ENCODE measurements at regions not wholly inside any gene's neighbourhood (a gene's known extent, or its start where the extent isn't known, plus 50 kb on each side); places are given as distances from the start of the nearest gene placed in this dataset.

DNA sequence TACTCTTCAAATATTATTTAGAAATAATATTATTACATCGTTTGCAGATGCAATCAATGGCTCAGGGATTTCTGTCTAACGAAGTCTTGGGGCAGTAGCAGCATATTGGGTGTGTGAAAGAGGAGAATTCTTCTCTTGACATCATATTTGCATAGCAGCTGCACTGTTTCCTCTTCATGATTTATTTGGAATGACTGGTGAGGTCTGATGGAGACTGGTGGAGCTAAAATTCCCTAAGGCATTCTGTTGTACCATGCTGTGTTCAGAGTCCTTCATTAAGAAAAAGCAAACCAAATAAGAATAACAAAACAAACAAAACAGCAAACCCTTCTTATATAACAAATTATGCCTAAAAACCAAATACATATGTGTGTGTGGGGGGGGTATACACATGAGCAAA, 177.6 kb downstream of the DIRAS2 start:
- DNase-seq = no peak
- TF ChIP-seq, protein P1, sequence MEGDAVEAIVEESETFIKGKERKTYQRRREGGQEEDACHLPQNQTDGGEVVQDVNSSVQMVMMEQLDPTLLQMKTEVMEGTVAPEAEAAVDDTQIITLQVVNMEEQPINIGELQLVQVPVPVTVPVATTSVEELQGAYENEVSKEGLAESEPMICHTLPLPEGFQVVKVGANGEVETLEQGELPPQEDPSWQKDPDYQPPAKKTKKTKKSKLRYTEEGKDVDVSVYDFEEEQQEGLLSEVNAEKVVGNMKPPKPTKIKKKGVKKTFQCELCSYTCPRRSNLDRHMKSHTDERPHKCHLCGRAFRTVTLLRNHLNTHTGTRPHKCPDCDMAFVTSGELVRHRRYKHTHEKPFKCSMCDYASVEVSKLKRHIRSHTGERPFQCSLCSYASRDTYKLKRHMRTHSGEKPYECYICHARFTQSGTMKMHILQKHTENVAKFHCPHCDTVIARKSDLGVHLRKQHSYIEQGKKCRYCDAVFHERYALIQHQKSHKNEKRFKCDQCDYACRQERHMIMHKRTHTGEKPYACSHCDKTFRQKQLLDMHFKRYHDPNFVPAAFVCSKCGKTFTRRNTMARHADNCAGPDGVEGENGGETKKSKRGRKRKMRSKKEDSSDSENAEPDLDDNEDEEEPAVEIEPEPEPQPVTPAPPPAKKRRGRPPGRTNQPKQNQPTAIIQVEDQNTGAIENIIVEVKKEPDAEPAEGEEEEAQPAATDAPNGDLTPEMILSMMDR (IDR thresholded peaks at IDR 0.05) = no peak
- intact Hi-C loops (cut with DNase I) = no loop called here
- no peaks in the 10 kb centered on the region for H3K27me3 ChIP-seq
- no peaks in the 10 kb centered on the region for H3K36me3 ChIP-seq
- H3K27ac ChIP-seq = no peak overlapping the region
- no peak overlapping the region for H3K9ac ChIP-seq (ENCODE audit: low read depth in 2 of 2, low read length in 2 of 2)
- no peaks in the 10 kb centered on the region for H3K4me1 ChIP-seq
- H3K4me3 ChIP-seq = no peak overlapping the region
- no peaks in the 10 kb centered on the region for H3K9me3 ChIP-seq

DNA sequence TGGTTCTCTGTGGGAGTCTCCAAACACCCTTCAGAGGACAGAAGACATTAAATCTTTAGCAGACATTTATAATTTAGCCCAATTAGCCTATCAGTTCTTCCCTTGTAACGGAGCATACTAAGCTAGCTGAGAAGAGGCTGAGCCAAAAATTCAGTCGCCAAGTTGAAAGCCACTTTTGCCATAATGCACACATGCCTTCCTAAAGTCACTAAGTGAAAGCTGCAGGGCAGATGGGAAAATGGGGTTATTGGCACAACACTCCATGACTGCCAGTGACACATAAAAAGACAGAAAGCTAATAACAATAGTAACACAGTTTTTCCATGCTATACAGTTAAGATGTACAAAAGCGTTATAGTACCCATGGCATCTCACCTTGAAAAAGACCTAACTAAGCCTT, 176.2 kb downstream of the DIRAS2 start:
- Histone ChIP-seq H3K4me1 (no peaks in the 10 kb centered on the region), H3K9ac (ENCODE audit: low read depth in 2 of 2, low read length in 2 of 2) (no peak overlapping the region), H3K36me3 (no peaks in the 10 kb centered on the region), H3K4me3 (no peak overlapping the region), H3K27ac (no peak overlapping the region), H3K9me3 (no peaks in the 10 kb centered on the region), H3K27me3 (no peaks in the 10 kb centered on the region)
- intact Hi-C loops (cut with DNase I) = no loop called here
- TF ChIP-seq, protein P1 (IDR thresholded peaks at IDR 0.05) = no peak
- DNase-seq = no peak

DNA sequence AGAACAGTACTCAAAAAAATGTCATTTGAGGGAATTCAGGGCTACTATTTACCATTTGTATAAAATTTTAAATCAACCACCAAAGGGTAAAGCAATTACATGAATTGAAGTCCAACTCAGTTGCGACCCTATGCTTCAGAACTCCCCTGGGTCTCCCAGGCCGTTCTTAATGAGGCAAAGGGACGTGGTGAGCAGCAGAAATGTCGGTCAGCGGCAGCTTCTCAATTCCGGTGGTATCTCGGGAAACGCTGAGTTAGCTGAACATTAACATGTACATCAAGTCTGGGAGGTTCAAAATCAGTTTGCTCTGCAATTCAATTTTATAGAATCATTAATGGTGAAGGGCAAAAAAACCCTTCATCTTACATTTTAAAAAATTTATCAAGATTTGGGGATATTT, 173.2 kb downstream of the DIRAS2 start:
- Histone ChIP-seq H3K9ac (ENCODE audit: low read depth in 2 of 2, low read length in 2 of 2) (no peak overlapping the region), H3K4me3 (no peak overlapping the region), H3K36me3 (no peaks in the 10 kb centered on the region), H3K27ac (no peak overlapping the region), H3K4me1 (no peaks in the 10 kb centered on the region), H3K27me3 (no peaks in the 10 kb centered on the region), H3K9me3 (no peaks in the 10 kb centered on the region)
- TF ChIP-seq, protein P1 (IDR thresholded peaks at IDR 0.05) = no peak
- intact Hi-C loops (cut with DNase I) = no loop called here
- DNase-seq = no peak

DNA sequence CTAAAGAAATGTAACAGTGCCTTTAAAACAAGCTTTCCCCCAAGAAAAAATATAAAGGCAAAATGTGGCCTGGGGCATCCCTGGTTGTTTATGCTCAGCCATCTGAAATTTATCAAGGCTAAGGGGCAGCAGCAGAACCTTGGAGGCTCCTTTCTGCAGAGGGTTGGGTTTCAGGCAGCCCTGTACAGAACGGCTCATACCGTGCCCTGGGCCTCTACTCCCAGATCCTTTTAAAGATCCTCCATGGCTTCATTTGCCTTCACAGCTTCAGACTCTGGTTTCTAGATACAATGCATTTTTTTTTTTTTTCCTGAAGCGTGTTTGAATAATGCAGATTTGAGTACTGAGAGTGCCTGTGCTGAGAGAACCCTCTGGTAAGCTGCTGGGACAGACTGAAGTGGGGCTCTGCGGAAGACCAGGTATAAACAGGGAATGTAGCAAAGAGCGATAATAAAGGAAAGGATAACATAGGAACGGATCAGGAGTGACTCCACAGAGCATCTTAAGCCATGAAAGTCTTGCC, 172.7 kb downstream of the DIRAS2 start:
- intact Hi-C loops (cut with DNase I) = no loop called here

DNA sequence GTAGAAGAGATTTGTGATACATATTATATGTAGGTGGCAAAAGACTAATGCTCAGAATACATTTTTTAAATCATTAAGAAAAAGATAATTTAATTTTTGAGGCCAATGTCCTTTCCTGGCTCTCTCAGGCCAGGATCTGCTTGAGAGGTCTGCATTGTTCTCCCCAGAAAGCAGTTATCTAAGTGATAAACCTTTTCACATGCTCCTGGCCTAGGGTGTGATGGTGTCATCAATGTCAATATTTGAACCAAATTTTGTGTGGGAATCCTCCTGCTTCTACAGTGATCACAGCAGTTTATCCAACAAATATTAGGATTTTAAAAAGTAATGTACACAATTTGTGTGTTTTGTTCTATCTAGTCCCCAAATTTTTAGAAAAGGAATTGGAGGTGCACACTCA, 166.6 kb downstream of the DIRAS2 start:
- Histone ChIP-seq H3K9ac (ENCODE audit: low read depth in 2 of 2, low read length in 2 of 2) (no peak overlapping the region), H3K4me1 (no peaks in the 10 kb centered on the region), H3K27ac (no peak overlapping the region), H3K4me3 (no peak overlapping the region), H3K36me3 (no peaks in the 10 kb centered on the region), H3K9me3 (no peaks in the 10 kb centered on the region), H3K27me3 (no peaks in the 10 kb centered on the region)
- intact Hi-C loops (cut with DNase I) = no loop called here
- DNase-seq = no peak
- TF ChIP-seq, protein P1 (IDR thresholded peaks at IDR 0.05) = no peak

More for the DNA sequence above, 172.7 kb downstream of the DIRAS2 start:
- Histone ChIP-seq H3K36me3 (no peaks in the 10 kb centered on the region), H3K27me3 (no peaks in the 10 kb centered on the region), H3K4me3 (no peak overlapping the region), H3K9ac (ENCODE audit: low read depth in 2 of 2, low read length in 2 of 2) (no peak overlapping the region), H3K9me3 (no peaks in the 10 kb centered on the region), H3K27ac (no peak overlapping the region), H3K4me1 (no peaks in the 10 kb centered on the region)
- TF ChIP-seq, protein P1 (IDR thresholded peaks at IDR 0.05) = no peak
- no peak for DNase-seq

All from colonic mucosa (tissue), 4 donors.